HG03103 (cell line): ENCODE measurements at regions not wholly inside any gene's neighbourhood (a gene's known extent, or its start where the extent isn't known, plus 50 kb on each side); places are given as distances from the start of the nearest gene placed in this dataset.

Source experiments
- ATAC-seq: cut with Tn5 transposase; IDR thresholded peaks from one replicate; pipeline ENCODE4 v1.9.1; 2021; ENCODE audit warnings: low read depth; ENCODE audit not compliant: unreplicated experiment

DNA sequence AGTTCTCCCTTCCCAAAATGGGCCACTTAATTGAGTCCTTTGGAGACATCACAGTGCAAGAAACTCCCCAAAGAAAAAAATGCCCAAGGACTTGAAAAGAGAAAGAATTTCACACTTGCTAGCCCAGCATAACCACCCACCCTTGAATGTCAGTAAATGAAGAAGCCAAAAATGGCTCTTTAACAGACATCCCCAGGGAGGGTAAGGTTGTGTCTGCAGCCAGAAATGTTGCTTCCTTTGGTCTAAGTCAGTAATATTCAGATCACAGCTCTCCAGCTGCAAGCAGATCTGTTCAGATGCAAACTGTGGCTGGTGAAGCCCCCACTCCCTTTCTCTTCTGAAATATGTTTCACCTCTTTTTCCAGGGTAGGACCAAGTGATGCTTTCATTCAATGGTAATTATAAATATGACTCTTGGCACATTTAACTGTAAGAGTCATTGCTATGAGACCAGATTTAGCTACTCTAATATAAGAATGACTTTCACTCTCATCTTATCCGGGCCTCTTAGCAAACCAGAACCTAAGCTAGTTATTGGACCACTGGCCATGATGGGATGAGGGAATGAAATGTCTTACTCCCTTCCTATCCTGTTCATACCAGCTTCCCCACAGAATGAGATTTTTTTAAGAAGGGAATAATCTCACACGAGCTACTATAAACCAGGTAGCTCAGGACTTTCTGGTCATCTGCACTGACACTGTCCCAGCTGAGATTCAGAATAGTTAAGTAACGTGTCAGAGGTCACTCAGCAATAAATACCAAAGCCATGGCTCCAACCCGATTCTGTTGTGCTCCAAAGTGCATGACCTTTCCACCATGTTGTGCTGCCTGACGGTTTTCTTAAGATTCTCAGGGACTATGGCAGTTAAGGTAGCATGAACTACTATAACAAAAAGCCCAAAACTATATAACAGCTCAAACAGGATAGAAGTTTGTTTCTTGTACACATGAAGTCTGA is 234.1 kb downstream of the FOXO1 start:
- ATAC-seq: no peak

DNA sequence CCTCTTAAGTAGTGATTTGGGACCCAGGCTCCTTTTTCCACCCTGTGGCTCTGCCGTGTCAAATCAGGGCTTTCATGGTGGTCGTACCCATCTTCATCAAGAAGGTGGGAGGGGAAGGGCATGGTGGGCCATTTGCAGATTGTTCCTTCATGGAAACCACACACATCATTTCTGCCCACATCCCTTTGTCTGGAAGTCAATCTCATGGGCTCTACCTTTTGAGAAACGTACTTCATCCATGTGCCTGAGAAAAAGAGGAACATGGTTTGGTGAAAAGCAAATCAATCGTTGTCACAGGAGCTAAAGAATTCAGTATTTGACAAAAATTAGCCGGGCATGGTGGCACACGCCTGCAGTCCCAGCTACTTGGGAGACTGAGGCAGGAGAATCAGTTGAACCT is 233.4 kb downstream of the FOXO1 start:
- ATAC-seq: no peak

DNA sequence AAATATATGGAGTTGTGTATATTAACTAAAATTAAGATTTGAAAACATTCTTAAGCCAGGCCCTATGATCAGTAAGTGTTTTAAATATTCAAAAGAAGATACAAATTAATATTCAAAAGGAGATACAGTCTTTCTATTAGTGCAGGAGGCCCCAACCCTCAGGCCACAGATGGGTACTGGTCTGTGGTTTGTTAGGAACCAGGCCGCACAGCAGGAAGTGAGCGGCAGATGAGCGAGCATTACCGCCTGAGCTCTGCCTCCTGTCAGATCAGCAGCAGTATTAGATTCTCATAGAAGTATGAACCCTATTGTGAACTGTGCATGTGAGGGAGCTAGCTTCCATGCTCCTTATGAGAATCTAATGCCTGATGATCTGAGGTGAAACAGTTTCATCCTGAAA is 232.9 kb downstream of the FOXO1 start:
- ATAC-seq: no peak

DNA sequence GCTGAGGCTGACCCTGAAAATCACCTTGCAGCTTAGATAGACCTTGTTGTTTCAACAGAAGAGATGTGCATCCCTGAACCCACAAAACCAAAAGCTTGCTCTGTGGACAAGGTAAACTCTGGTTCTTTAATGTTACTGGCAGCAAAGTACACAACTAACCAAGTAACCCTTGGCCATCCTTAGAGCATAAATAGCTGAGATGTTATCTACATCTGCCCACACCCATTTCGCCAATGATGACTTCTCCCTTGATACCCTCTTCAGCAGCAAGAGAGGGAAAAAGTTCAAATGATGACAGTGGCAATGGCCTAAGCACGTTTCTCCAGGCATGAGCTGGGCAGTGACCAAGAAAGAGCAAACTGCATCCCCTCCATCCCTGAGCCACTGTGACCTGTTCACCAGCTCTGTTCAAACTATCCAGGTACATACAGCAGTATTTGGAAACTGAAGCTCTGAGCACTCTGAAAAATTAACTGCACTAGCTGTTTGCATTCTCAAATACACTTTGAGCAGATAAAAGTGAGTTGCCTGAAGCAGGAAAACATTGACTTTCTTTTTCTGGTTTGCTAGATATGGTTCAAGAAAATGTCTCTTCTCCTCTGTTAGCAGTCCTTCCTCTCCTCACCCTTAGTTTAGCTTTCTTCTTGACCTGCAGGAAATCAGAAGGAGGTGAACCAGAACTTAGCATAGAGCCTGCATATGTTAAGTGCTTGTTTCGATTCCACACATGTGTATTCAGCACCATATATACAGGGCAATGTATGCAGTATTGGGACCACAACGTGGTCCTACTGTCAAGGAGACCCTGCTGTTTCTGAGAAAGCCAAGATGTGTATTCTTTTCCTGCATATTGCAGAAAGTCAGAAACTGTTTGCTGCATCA is 231.7 kb downstream of the FOXO1 start:
- ATAC-seq: no peak

DNA sequence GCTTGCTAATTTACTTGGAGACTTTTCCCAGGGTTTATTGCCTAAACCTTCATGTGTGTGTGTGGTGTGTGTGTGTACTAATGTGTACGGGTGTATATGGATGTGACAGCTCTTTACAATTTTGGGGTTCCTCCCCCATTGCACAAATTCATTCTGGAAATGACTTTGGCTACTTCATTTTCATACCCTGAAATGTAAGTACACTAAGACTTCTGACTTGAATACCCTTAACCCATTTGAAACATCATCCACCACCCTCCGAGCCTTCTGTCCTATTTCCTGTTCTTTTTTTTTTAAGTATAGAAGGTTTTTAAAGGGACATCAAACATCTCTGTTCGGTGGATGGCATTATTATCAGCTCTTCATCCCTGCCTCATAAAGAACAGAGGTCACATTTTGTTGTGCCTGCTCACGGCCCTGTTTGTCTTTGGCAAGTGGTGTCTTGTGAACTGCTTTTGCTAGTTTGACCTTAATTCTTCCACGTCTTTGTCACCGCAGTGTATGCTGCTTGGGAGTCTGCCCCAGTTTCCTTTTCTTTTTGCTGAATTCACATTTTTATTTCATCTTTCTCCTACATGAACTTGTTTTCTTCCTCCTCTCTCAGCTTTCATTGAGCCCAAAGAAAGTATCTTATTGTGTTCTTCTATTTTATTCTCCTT is 228.3 kb downstream of the FOXO1 start:
- no peak for ATAC-seq

DNA sequence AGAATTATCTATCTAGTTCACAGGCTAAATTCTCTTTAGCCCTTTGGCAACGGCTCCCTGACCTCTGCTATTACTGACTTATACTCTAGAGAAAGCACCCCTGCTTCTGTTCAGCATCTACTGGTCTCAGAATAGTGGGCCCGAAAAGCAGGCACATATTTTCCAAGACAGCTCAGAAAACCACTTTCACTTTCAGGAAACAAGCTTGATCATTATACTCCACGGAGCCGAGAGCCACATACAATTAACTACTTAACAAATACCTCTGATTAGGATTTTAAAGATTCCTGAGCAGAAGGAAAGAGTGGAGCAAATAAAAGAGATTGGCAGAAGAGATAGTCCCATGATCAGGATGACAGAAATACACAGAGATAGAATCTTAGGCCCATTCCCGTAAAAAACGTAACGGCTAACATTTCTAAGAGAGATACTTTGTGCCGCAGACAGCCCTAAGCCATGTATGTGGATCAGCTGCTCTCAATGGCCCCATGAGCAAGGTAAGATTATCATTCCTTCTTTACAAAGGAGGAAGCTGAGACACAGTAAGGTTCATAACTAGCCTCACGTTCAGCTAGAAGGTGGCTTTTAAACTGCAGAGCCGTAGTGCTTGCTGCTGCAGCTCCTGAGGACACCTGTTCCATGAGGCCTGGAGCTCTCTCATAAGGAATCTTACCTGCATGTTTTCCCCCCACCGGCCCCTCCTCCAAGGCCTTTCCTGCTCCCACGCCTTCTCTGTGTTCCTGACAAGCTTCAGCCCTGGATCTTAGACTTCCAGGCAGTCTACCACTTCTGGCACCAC is 227.2 kb downstream of the FOXO1 start:
- no peak for ATAC-seq

DNA sequence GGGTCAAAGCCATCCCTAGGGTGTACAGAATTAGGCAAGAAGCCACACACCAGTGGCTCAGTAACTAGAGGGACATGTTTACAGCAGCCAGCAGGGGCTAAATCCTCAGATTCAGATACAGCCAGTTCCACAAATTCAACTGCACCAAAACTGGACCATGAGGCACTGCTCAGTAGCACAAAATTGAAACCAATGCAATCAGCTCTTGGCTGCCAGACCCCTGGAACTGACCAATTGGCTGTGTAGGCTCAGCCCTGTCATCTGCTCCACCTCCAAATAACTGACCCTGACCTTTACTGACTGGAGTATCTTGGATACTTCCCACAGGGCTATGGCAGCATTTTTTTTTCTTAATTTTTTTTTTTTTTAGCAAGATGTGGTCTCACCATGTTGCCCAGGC is 226.5 kb downstream of the FOXO1 start:
- ATAC-seq: no peak

DNA sequence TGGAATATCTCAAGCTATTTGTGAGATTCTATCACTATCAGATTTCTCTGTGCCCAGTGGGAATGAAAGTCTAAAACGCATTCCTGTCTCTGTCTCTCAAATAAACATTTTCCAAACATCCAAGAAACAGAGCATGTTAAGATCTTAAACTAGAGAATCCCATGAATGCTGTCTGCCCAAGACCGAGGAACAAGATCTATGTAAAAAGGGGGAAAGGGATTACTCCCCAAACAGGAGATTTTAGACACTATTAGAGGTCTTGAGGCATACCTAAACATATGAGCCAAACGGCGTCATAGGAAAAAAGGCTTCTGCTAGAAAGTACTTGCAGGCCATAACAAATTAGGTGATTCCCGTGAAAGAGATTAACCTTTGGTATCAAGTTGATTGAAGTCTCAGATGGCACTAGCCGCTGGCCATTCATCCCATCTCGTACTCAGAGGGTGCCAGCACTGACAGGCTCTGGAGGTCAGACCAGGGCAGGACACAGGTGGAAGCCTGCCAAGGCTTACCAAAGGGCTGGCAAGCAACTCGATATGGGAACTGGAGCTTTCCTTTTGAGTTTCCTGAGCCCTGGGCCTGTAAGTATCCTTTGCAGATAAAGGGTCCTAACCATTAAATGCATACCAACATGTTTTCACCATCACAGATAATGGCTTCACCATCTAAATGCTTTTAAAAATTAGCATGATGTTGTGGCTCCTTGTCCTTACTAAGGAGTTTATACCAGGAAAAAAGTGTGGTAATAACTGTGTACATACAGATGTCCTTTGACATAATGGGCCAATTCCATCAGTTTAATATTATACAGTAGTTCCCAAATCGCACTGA is 225.2 kb downstream of the FOXO1 start:
- ATAC-seq: no peak

DNA sequence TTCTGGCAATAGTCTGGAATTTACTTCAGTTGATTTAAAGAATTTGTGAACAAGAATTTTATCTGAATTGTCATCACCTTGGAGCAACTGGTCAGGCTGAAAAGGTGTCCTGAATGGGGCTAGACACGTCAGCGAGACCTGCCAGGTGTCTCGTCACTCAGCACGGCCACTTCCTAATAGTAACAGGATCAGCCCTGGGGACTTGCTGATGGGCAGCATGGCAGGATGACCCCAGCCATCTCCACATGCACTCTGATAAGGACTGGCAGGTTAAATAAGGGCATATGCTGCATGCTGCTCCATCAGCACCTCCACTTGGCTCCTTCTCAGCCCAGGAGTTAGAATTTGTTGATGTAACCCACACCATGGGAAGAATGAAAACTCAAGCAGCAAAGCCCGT is 224.2 kb downstream of the FOXO1 start:
- no peak for ATAC-seq

DNA sequence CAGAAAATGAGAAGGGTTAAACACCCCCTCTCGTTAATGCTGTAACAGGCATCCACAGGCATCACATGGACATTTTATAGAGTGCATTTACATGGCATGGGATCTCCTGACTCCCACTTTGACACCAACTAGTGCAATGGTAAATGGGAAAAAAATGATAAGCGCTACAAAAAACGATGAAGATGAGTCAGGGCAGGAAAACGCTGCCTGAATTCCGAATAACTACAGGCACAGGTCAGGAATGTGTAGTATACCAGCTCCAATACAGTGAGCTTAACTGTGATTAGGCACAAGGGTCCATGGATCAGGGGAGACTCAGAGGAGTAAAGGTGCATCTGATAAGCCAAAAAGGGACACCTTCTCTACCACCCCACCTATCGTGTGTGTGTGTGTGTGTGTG is 223.6 kb downstream of the FOXO1 start:
- no peak for ATAC-seq

DNA sequence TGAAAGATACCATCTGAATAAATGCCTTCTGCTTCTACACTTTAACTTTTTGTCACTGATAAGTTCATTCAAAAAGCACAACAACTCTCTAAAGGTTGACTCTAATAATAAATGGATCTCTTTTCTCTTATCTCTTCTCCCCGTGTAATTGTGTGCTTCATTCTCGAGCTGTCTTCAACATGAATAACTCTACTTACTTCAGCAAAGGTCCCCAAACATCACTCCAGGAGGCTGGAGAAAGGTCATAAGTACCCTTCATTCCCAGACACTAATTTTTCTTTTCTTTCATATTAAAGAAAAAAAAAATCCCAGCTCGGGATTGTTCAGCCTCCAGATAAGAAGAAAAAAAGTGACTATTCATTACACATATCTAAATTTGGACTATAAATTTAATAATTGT is 222.2 kb downstream of the FOXO1 start:
- no peak for ATAC-seq

DNA sequence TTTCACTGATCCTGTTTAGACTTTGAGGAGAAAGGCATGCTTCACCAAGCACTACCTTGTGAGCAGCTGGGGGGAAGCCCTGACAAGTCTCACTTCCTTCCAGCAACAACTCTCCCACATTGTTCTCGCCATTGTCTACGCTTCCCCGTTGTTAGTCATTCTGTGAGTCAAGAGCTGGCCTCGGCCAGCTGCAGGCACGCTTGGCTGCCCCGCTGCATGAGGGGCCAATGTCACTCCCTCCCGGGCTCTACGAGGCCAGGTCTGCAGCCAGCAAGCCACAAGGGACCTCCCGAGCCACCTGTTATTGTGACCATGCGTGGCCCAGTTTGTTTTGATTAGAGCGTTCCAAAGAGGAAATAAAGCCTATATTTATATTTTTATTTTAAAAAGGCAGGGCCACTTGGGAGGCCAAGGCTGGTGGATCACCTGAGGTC is 220.9 kb downstream of the FOXO1 start:
- ATAC-seq: peak; percentile 95

DNA sequence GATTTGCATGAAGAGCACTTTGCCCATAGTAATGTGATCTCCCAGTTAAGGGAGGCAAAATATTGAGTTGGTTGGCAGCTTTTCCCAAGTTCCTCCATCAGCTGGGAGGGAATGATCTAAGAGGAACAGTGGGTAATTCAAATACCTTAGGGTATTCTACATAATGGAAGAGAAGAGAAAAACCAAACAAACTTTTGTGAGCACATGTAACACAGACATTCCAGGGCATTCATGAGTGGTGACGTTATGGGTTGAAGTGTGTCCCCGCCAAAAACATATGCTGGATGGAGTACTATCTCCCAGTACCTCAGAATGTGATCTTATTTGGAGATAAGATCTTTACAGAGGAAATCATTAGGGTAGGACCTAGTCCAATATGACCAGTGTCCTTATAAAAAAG is 220.1 kb downstream of the FOXO1 start:
- ATAC-seq: no peak

DNA sequence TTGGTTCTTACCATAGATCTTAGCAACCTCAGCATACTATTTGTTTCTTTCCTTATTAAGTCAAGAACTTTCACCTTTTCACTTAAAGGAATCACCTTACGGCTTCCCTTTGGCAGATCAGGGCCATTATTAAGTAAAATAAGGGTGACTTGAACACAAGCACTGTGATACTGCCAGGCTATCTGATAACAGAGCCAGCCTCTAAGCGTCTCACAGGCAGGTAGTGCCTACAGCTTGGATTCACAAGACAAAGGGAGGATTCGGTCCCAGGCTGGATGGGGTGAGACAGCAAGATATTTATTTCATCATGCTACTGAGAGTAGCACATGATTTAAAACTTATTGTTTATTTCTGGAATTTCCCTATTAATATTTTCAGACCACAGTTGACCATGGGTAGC is 218.6 kb downstream of the FOXO1 start:
- ATAC-seq: no peak

DNA sequence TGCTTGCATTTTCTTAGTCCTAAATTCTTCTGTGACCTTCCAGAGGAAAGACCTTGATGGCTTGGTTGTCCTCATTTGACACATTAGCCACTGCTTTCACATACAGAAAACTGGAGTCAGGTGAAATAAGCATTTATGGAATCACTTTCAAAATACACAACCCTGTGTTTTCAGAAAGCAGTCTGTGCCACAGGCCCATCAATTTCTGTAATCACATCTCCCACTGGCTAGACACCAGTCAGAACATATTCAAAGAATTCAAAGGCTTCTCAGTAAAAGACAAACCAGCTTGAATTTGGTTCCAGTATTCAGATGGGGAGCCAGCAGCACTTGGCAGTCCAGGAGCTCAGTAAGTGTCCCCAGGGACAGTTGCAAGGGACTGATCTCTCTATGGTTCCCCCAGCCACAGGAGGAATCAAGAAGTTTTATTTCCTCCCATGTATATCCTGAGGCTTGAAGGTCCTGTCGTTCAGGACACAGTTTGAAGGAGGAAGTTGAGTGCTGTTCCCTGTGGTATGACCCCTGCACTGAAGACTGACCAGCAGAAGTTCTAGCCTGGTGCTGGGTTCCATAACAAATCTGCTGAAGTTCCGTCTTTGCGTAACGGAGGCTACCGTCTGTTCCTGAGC is 214.3 kb downstream of the FOXO1 start:
- no peak for ATAC-seq

DNA sequence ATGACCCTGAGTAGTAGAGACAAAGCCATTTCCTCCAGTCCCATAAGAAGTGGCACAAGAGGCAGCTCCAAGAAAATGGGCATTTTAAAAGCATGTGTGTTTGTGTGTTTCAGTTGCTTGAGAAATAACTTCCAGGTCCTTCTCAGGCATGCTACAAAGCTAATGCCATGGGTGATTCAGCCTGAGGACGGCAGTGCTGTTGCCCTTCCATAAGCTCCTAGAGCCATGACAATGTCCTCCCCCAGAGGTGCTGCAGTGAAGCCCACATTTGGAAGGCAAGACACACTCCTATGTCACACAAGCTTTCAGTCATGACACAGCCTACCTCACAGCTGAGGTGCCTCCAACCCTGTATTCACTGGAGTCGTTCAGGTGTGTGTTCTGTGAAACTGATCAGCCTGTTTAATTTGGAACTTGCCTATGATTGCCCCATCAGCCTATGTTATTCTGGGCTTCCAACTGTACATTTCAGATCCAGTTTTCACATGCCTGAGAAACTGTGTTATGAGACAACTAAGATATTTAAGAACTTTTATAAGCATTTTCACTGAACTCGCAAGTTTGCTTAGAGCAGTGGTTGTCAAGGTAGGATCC is 213.6 kb downstream of the FOXO1 start:
- ATAC-seq: no peak

DNA sequence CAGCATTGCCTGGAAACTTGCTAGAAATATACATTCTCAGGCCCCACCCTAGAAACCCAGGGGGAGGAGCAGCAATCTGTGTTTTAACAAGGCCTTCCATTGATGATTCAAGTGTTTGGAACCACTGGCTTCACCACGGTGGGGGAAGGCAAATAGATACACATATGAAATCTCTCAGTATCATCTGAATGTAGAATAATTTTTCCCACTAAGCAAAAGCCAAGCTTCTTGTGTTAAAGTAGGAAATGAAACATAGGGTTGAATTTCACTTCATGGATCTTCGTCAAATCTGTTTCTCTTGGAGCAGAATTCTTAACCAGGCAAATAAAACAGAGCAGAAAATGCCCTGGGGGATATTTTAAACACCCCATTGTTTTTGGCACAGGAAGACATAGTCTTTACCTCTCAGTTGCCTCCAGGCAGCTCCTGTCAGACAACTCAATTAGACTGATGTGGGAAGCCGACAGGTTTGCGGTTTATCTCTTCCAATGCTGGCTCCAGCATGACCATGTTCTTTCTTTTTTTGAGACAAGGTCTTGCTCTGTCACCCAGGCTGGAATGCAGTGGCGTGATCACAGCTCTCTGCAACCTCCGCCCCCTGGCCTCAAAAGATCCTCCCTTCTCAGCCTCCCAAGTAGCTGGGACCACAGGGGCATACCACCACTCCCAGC is 213.0 kb downstream of the FOXO1 start:
- ATAC-seq: no peak

DNA sequence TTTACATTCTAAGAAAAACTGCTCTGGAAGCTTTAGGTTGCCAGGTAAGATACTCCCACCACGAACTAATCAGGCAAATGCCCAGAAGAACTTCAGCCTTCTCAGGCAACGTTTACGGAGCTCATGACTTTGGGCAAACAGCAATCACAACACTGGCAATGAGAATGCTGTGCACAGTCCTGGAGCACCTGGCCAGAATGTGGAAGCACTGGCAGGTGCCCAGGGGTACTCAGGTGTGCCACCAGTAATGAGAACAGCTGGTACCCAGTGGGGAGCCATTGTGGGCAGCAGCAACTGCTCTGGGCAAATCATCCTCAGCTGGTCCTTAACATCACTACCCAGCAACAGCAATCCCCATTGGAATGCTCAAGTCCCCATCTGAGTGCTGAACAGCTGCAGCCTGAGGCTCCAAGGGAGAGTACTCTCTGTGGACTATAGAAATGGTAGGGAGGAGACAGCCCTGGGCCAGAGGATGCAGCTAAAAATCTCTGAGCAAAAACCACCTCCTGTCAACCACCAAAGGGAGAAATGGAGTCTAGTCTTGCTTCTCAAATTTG is 210.0 kb downstream of the FOXO1 start:
- ATAC-seq: no peak
